ENCODE measurements at regions not wholly inside any gene's neighbourhood (a gene's known extent, or its start where the extent isn't known, plus 50 kb on each side); places are given as distances from the start of the nearest gene placed in this dataset.

DNA sequence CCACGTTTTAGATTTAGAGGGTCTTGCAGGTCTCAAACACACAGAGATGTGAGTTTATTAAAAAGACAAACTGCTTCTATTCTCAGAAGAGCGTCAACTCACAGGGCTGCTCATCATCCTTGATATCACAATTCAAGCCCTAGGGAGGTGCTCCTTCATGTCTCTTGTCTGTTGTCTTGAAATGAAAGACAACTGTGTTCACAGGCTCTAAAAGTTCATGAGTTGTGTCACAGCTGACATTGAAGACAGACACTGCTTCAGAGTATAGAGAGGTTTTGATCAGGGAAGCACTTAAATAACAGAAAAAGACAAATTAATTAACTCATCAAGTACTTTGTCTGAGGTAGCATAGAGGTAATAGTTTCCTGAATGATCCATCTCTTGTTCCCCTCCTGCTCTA is 1917.6 kb upstream of the WWC1 start:
- no peak for DNase-seq (ENCODE audit: low spot score)

GRCh38 chr5:166377756-166378155 is 1913.7 kb upstream of the WWC1 start:
- no peak for DNase-seq (ENCODE audit: low spot score)

DNA sequence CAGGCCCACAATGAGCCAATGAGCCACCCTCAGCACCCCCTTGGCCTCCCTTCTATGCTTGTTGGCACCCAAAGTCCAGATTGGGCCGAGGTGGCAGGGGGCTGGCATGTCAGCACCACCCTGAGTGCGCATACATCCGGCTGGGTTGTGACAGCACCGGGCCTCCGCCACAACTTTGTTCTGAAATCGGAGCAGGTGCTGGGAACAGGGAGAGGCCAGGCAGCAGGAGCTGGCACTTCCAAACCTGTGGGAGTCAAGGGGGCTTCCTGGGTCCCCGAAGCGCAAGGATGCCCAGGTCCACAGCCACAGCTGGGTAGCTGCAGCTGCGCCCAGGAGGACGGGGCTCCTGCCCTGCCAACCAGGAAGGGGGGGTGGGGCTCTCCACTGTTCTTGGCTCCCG is 1911.9 kb upstream of the WWC1 start:
- no peak for DNase-seq (ENCODE audit: low spot score)

DNA sequence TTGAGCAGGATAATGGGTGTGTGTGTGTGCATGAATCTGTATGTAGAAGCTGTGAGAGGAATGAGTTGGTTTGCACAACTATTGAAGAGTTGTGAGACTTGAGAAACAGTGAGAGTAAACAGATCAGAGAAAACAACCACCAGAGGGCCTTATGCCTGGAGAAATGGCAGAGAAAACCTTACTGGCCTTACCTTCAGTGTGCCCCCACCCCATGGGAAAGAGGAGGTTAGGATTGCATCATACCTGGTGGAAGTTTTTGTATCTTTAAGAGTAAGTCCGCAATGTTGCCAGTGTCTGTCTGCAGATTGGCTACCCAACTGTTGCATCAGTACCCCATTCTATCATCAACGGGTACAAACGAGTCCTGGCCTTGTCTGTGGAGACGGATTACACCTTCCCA is 1909.4 kb upstream of the WWC1 start:
- no peak for DNase-seq (ENCODE audit: low spot score)

GRCh38 chr5:166398131-166398530 is 1893.3 kb upstream of the WWC1 start:
- no peak for DNase-seq (ENCODE audit: low spot score)

DNA sequence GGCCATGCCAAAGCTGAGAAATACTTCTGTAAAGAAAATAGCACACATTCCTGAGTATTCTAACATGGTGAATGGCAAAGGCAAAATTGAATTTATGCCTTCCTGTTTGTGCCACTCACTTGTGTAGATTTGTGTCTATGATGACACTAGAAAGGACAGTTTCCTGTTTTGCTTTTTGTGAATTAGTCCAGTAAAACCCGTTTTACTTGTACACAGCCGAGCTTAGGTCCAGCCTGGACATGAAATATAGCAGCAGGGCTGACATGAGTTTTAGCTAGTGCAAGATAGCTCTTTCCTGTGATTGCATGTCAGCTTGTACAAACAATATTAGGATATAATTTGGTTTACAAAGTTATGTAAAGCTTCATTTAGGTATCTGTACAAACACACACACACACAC is 1891.7 kb upstream of the WWC1 start:
- DNase-seq (ENCODE audit: low spot score): peak; percentile 7

DNA sequence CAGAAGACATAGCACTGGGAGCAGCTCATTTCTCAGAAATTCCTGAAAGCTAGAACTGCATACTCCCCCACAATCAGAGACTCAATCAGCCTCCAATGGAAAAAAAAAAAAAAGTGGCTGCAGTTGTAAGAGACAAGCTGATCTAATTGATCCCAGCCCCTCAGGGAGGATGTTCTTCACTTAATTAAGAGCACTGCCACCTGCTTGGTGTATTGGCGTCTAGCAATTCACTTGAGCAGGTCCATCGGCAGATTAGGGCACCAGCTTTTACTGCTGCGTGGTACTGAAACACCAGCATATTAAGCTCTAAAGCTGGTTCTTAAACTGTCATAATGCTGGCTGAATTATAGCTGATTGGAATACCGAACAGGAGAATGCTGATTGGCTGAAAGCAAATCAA is 1890.1 kb upstream of the WWC1 start:
- no peak for DNase-seq (ENCODE audit: low spot score)

GRCh38 chr5:166412191-166412590 is 1879.3 kb upstream of the WWC1 start:
- no peak for DNase-seq (ENCODE audit: low spot score)

GRCh38 chr5:166427211-166427610 is 1864.2 kb upstream of the WWC1 start:
- DNase-seq (ENCODE audit: low spot score): no peak

DNA sequence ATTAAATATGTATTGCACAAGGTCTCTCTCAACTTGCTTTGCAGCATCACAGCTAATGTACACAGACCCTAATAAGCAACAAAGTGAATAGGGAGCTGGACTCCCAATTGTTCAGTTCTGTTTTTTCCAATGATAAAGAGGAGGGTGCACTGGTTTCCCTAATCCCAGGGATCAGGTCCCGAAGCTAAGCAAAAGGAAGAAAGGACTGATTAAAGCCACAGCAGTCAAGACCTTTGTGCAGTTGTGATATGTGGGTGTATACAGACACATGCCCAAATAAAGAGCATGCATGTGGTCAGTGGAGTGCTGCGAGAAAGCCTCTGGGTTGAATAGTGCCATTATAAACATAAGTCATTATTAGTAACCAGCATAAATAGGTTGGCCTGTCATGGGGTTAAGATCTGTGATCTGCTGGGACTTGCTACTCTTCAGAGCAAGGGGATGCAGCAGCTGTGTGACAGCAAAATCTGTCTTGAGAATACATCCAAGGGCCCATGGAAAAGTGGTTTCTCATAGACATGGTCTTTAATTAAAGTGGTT is 1863.1 kb upstream of the WWC1 start:
- DNase-seq (ENCODE audit: low spot score): no peak

GRCh38 chr5:166430491-166431319 is 1860.7 kb upstream of the WWC1 start:
- no peak for DNase-seq (ENCODE audit: low spot score)

GRCh38 chr5:166431456-166431855 is 1860.0 kb upstream of the WWC1 start:
- DNase-seq (ENCODE audit: low spot score): no peak

GRCh38 chr5:166433679-166434078 is 1857.8 kb upstream of the WWC1 start:
- no peak for DNase-seq (ENCODE audit: low spot score)

GRCh38 chr5:166436872-166437271 is 1854.6 kb upstream of the WWC1 start:
- peak; percentile 11 for DNase-seq (ENCODE audit: low spot score)

GRCh38 chr5:166486348-166486747 is 1805.1 kb upstream of the WWC1 start:
- DNase-seq (ENCODE audit: low spot score): no peak

DNA sequence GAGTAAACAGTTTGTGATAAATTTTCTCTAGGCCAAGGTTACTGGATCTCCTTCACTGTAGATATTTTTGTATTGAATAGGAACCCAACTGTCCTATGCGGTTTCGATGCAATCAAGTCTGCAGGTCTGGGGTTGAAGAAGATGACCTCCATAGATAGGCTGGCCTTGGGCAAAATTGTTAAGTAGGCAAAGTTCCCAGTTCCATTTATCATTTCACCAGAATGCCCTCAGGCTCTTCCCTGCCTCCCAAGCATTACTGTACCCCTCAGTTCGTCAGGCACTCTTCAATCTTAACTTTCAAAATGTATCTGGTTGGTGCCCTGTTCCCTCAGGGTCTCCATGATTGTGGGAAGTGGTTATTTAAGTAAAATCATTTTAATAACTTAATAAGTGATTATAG is 1802.9 kb upstream of the WWC1 start:
- no peak for DNase-seq (ENCODE audit: low spot score)

- no peak for DNase-seq (ENCODE audit: low spot score)
Observed at GRCh38 chr5:166493040-166493439, 1798.4 kb upstream of the WWC1 start.

- DNase-seq (ENCODE audit: low spot score): no peak
Observed at GRCh38 chr5:166493612-166494011, 1797.8 kb upstream of the WWC1 start.

GRCh38 chr5:166497496-166498104 is 1793.8 kb upstream of the WWC1 start:
- no peak for DNase-seq (ENCODE audit: low spot score)

DNA sequence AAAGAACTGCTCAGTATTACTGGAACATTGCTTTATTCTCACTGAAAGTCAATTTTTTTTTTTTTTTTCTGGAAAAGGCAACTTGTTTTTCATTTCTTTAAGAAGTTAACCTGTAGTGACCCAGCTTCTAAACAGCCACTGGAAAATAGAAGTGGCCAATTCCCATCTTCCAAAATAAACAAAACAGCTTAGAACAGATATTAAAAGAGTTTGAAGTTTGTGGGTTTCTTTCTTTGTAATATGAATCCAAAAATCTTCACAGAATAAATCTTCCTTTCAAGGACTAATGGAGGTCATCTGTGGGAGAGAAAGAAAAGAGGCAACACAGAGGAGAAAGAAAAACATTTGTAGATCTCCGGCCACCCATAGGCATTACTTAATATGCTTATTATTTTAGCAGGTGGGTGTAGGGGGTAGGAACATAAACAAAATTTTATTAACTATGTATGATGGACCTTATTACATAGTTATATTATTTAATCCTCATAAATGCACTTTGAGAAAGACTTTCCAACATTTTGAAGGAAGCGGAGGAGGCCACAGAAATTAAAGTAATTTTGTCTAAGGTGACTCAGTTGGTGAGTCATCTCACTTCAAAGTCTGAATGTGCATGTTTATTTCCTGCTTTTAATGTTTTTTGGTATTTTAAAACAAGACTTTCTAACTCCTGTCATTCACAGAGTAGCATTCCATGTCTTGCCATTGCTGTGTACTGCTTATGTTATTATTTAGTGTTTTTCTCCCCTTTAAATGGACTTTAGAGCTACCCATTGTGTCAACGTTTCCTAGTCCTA is 1791.8 kb upstream of the WWC1 start:
- DNase-seq (ENCODE audit: low spot score): peak; percentile 51

DNA sequence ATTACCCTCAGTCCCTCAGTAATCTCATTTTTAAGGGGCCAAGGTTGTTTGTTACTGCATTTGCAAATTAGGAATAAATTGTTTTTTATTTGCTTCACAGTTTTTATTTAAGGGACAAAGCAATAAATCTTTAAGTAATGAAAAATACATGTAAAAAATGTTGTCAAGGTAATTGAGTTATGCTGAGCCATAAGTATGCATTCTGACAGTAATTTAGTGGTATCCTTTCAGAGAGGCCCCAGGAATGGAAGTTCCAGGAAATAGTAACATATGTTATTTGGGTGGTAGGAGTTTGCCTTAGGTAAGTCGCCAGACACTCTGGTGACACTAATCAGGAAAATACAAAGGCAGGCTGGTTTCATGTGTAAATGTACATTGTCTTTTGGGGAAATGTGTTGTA is 1787.9 kb upstream of the WWC1 start:
- no peak for DNase-seq (ENCODE audit: low spot score)

DNA sequence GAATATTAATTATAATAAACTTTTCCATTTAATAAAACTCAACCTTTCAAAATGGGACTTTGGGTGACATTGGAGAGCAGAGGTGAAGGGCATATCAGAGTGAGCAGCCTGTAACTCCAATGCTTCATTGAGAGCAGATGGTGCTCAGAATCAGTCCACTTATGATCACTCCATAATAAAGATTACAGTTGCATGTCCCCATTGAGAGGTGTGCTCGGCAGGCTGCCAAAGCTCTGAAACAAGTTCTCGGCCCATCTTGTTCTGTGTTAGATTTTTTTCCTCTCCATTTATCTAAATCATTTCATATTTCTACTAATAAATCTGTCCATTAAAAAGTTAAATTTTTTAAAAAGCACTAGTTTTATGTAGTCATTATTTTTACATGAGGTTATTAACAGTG is 1786.4 kb upstream of the WWC1 start:
- DNase-seq (ENCODE audit: low spot score): no peak

DNA sequence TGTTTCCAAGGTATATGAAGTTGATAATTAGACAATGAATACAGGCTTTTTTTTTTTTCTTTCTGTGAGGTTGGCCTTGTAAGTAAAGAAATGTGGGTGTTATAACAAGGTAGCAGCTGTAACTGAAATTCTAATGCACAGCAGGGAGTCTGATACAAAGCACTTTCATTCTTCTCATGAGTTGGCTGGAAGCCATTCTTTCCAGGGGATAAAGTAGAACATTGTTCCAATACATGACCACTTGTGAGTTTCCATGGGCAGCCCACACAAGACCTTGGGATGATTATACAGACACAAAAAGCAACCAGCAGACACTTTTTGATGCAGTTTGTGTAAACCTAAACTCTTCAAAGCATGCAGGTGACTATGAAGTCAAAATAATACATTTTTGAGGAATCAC is 1785.9 kb upstream of the WWC1 start:
- DNase-seq (ENCODE audit: low spot score): no peak
